NCI-H2107 (cell line): ENCODE measurements at regions not wholly inside any gene's neighbourhood (a gene's known extent, or its start where the extent isn't known, plus 50 kb on each side); places are given as distances from the start of the nearest gene placed in this dataset.

Experiments used
- DNase-seq: peaks from one replicate; lab custom pipeline; 2025; lab: John Stamatoyannopoulos, UW

DNA sequence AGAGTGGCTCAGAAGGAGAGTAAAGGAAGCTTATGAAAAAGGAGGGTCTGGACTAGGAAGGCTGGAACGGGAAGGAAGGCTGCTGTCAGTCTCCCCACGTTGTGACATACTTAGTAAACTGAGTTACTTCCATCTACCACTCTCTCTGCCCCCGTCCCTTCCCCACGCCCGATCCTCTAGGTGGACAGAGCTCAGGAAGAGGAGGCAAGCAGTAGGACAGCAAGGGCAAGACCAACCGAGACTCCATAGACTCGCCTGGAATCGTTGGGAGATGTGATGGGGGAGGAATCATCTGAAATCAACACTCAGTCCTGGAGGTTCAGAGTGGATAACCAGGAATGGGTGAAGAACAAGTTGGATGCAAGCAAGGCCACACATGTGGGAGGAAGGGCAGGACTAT lies 240.7 kb downstream of the BUD13 start:
- DNase-seq = no peak

DNA sequence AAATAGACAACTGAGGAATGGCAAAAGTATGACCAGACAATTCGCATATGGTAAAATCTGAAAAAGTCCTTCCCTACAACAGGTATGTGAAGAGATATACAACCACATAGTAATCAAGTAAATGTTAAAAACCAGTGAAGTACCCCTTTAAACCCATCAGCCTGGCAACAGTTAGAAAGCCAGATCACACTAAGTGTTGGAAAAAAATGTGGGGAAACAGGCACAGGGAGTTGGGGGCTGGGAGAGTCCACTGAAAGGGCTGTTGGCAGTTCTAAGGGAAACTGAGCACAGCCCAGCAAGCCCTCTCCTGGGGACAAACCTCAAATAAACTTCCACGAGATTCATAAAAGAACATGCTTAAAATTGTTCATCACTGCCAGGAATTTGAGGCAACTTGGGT lies 242.1 kb downstream of the BUD13 start:
- DNase-seq = no peak

DNA sequence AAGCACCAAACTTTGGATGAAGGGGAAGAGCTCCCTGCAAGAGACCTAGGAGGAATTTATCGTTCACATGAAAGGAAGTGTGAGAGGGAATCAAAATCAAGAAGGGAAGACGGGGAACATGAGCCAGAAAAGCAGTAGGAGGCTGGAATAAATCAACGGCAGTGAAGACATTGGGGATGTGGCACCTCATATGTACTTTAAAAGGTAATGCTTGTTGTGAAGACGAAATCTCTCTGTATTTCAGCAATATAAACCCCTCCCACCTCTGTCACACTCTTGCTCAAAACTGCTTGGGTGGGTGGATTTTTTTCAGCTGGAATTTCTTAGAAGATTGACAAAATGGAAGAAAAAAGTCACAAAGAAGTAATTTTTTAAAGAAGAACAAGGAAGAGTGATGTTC lies 243.5 kb downstream of the BUD13 start:
- DNase-seq = no peak

DNA sequence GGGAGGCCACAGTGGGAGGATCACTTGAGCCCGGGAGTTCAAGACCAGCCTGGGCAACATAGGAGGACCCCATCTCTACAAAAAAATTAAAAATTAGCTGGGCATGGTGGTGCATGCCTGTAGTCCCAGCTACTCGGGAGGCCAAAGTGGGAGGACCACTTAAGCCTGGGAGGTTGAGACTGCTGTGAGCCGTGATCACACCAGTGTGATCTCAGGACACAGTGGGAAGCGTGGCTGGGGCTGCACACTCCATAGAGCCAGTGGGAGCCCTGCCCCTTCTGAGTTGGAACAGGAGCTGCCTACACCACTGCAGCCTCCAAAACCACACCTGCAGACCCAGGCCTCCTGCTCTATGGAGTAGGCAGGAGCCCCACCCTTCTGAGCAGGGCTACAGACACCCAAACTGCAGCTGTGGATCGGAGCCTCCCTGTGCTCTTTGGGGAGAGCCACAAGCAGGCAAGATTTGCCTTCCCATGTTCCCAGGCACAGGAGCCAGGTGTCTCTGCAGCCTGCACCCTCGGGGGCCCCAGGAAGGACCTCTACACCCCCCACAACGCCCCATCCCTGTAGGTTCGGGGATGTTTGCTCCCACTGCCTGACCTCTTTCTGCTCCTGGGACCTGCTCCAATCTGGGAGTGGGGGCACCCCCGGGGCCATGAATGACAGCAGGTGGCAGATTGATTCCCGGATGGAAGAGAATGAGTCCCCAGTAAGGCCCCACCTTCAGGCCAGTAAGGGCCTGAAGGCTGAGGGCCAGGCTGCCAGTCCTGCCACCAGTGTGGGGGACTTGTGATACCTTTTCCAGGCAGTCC lies 245.4 kb downstream of the BUD13 start:
- no peak for DNase-seq

DNA sequence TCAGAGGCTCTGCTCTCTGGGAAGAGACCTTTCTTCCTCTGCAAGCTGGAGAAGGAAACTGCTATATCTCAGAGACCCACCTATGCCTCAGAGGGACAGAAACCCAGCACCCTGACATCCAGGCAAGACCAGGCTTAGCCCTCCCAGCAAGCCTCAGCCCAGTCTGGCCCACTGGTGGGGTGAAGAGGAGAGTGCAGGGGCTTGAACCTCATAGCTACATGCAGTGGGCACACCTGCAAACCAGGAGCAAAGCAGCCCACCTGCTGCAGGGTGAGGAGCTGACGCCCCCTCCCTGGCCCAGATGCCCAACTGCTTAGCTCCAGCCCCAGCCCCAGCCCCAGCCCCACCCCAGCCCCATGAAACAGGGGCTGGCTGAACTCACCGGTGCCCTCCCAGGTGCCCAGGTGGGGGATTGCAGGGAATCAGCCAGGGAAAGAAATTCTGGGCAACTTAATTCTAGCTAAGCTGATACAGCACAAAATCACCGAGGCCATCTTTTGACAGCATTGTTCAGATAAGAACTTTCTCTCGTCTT lies 246.8 kb downstream of the BUD13 start:
- DNase-seq = no peak

DNA sequence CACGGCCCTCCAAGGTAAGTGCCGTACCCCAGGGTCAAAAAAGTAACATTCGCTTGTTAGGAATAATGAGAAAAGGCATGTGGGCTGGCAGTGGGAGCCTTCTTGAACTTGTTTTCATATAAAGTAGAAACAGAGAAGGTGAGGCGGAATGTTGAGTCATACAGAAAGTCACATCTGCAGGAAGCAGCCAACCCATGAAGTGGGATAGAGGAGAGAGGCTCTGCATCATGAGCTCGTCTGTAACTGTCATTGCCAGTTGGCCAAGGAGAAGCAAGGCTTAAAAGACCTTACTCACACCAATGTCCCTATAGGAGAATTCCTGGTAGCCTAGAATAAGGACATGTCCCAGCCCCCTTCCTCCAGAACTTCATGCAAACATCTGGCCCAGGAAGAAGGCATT lies 253.3 kb downstream of the BUD13 start:
- DNase-seq = no peak

DNA sequence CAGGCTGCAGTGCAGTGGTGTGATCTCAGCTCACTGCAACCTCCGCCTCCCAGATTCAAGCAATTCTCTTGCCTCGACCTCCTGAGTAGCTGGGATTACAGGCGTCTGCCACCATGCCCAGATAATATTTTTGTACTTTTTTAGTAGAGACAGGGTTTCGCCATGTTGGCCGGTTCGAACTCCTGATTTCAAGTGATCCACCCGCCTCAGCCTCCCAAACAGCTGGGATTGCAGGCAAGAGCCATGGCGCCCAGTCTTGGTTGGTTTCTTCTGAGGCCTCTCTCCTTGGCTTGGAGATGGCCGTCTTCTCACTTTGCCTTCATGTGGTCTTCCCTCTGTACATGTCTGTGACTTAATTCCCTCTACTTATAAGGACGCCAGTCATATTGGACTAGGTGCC lies 254.6 kb downstream of the BUD13 start:
- DNase-seq = no peak

DNA sequence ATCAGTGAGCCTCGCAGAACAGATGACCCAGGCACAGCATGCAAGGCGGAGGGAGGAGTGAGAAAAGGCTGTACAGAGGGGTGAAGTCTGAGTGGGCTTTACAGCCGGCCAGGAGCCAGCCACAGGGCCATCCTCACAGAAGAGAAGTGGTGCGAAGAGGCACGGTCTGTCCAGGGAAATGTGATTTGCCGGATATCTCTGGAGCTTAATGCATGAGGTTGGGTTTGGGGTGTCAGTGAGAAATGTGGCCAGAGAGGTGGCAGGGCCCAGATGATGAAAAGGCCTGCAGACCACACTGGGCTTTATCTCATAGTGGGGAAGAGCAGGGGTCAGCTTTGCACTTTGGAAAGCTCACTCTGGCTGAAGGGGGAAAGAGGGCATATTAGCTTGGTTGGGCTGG lies 255.2 kb downstream of the BUD13 start:
- no peak for DNase-seq

DNA sequence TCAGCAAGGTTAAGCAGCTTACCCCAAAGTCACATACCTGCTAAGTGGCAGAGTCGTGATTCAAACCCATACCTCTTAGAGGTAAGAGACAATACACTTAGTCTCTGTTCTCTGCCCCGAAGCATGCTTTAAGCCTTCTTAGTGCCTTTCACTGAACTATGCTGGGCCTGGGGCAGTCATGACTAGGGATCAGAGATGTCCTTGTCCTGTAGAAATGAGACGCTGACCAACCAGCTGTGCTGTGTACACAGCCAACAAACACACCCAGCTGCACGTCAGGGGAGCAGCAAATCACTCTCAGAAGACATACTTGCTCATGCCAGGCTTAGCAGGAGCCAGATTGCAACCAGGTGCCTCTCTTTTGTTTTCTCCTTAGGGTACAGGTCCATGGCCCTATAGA lies 255.7 kb downstream of the BUD13 start:
- no peak for DNase-seq

DNA sequence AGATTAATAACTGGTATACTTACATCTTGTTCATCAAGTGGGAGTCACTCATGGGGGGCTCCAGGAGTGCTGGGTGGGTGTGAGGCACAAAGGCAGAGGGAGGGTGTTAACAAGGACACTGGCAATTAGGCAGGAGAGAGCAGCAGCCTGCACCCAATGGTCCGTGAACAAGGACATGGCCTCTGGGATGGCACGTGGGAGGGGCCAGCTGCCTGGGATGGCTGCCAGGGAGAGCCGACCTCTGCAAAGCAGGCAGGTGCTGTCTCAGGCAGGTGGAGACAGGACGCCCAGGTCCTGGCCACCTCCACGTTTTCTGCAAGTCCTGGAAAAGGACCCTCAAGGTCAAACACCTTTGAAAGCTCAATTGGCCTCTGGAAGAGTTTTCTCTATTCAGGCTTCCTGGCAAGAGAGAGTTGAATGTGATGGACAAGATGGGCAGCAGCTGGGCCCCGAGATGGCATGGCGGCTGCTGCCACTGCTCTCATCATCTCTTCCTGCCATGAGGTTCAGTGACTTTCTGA lies 257.1 kb downstream of the BUD13 start:
- DNase-seq = peak; percentile 6

DNA sequence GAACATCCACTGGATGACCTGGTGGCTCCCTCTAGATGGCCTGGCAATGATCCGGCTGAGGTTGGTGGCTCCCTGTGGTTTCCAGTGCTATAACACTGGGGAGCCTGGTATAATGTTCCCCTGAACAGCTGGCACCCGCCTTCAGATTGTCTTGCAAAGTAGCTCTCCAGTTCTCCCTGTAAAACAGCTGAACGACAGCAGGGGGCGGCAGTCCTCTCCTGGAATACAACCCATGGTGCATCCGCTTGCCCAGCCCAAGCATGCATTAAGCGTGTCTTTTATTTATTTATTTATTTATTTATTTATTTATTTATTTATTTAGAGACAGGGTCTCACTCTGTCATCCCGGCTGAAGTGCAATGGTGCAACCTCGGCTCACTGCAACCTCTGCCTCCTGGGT lies 258.9 kb downstream of the BUD13 start:
- DNase-seq = no peak

DNA sequence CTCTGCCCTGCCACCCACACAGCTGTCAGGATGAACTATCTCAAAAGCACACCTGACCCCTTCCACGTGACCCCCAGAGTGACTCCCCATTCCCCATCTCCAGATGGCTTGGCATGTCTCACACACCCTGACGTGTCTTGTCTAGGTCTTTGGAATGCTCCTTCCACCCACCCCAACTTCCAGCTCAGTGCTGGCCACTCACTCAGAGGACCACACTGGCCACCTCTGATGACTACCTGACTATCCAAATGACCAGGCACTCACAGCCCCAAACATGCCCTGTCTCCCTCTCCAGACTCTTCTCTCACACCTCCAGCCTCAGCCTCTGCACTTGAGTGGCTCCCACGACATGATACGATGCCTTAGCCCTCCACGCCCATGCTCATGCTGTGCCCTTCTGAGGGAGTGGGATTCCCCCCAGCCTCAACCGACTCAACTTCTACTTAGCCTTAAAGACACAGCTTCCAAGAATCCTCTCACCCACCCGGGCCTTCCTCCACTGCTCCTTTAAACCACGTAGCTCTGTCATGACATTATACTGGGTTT lies 259.4 kb downstream of the BUD13 start:
- no peak for DNase-seq

DNA sequence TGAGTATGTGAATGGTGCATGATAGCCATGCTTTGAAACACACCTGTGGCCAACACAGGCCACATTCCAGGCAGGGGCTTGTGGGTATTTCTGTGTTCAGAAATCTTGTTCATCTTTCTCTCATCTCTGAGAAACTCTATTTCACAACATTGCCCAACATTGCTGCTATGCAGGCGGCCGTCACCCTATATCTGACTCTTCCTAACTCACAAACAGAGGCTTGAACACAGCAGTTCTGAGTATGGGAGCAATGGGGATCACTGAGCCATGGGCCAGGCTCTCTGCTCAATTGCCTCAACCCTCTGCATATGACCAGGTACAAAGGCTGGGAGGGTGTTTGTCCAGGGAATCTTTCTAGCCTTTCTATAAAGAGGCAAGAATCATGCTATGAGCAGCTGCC lies 259.9 kb downstream of the BUD13 start:
- DNase-seq = no peak

DNA sequence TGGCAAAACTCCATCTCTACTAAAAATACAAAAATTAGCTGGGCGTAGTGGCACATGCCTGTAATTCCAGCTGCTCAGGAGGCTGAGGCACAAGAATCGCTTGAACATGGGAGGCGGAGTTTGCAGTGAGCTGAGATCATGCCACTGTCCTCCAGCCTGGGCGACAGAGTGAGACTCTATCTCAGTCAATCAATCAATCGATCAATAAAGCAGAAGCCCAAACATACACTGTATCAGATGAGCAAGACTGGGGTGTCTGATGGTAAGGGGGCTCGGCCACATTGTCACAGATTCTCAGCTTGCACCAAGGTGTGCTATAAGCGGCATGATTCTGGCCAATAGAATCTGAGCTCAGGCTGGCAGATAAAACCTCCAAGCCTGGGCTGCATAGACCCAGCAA lies 261.1 kb downstream of the BUD13 start:
- DNase-seq = no peak

DNA sequence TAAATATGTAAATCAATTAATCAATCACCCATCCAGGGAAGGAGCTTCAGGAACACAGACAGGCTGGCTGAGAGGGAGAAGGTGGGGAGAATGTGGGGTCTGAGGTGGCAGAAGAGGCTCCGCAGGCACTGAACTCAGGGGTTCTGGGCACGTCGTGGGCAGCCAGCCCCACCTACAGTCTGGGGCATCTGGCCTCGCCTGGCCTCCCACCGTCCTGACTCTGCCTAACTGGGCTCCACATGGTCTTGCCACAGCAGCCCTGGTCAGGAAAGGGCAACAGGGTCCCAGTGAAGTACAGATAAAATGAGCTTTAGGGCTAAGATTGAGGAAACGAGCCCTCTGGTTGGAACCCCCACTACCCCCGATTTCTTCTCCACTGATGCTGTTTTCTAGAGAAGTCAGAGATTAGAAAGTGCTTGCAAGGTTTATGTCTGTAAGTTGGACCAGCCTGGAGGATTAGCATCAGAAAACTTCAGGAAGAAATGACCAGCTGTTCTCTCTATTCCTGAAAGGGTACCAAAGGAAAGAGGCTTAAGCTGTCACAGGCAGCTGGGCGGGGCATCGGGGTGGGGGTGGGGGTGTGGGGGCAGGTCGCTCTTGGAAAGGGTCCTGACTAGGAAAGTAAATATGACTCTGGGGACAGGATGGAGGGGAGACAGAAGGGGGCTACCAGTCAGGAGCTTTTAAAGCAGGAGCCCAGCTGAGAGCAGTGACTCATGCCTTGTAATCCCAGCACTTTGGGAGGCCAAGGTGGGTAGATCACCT lies 261.7 kb downstream of the BUD13 start:
- no peak for DNase-seq

DNA sequence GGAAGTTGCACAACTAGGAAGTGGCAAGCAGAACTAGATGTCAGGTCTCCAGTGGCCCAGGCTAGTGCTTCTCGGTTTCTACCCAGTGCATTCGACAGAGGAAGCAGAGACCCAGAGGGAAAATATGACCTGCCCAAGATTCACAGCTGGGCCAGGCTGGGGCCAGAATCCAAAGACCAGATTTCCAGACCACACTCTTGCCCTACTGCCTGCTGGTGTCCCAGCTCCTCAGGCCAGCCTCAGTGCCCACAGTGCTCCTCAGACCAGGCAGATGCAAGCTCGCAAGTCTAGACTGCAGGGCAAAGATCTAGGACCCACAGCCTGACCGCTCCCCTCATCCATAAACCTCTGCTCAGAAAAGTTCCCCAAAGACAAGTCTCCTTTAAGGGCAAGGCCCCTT lies 262.6 kb downstream of the BUD13 start:
- DNase-seq = no peak

DNA sequence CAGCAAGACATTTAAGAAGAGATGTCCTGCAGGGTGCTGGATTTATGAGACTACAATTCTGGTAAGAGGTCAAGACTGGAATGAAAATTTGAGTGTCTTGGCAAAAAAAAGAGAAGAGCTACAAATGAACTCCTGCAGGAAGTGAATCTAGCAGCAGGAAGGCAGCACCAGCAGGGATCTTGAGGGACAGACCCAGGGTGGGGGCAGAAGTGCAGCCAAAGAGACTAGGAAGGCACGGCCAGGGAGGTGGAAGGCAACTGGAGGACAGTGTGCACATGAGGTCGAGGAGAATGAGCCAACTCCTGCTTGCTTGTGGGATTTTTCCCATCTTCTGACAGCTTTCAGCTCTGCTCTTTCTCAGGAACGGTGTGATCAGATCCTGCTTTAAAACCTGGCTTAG lies 263.2 kb downstream of the BUD13 start:
- no peak for DNase-seq

DNA sequence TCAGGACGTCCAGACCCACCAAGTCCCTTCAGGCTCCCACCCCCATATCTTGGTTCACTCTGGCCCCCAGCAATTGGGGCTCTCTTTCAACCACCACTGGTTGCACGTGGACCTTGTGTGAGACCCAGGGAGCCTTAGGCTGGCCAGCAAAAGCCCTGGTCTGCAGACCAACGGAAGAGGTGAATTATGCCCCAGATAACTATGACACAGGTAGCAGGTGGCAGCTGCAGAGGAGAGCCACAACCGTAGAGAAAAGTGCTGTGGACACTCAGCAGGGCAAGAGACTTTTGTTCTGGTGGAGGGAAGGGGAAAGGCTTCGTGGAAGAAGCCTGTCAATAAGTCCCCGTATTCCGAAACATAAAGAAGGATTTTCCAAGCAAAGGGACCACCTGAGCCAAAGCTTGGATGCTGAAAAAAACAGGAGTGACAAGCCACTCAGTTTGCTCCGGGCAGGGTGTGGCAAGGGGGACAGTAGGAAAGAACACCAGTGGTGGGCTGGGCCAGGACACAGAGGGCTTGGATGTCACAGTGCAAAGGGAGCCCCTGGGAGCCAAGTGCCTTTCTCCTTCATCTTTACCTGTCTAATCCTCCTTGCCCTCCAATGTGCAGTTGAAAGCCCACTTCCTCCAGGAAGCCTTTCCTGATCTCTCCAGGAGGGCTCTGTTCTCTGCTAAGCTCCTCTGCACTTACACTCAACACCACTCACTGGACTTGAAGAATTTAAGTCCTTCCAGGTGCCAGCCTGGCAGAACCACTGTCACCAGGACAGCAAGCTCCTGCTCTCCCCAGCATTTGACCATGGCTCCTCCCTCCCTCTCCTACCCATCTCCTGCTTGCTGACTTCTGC lies 264.7 kb downstream of the BUD13 start:
- DNase-seq = no peak

DNA sequence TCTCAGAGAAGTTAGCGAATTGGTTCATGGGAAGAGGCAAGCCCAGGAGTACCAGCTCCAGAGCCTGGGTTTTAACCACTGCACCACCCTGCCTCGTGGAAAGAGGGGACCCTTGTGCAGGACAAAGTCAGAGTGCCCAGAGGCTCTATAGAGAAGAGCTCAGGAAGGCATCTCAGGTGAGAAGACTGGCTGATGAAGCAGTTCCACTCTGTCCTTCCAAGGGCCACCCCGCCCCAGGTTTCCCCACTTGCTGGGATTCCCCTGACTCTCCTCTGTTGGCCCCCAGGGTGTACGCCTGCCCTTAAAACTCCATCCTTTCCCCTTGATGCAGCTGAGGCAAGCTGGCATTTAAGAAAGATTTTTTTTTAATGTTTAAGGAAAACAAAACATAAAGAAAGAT lies 265.8 kb downstream of the BUD13 start:
- DNase-seq = no peak

DNA sequence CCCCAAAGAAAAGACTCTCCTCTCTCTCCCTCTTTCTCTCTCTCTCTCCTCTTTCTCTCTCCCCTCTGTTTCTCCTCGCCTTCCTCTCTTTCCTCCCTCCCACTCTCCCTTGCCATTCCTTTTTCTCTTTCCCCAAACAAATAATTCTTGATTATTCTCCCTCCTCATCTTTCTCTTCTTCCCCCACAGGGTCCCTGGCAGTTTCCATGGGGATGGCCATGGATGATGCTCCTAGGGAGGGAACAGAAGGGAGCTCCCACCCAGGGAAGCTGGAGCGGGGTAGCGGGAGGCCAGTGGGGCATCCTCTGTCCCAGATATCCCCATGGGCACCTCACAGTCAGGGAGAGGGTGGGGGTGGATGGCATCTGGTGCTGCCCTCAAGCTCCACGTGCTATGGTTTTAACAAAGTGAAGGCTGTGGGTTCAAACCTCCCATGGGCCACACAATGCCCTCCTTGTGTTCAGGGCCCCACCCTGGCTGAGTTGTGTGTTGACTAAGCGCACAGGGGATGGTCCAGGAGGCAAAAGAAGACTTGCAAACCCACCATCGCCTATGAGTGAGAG lies 266.4 kb downstream of the BUD13 start:
- DNase-seq = no peak
